GM23248 (cell line): ENCODE measurements at regions not wholly inside any gene's neighbourhood (a gene's known extent, or its start where the extent isn't known, plus 50 kb on each side); places are given as distances from the start of the nearest gene placed in this dataset.

Source experiments
- EZH2 ChIP-seq: fragments of 200-600 bp; sonication (generic); IDR thresholded peaks from 2 replicates; pipeline ENCODE4 v1.6.1; 2018; ENCODE audit warnings: antibody characterized with exemption, mild to moderate bottlenecking; ENCODE audit not compliant: insufficient read depth, poor library complexity, severe bottlenecking
- EZH2phosphoT487 ChIP-seq: fragments of 200-600 bp; sonication (generic); IDR thresholded peaks from 2 replicates; pipeline ENCODE4 v1.6.1; 2018; ENCODE audit warnings: antibody characterized with exemption, moderate library complexity, mild to moderate bottlenecking, low read depth; ENCODE audit not compliant: insufficient read depth

GRCh38 chr12:45582536-45582935 is 147.0 kb upstream of the ARID2 start:
- TF ChIP-seq EZH2 = no peak
- TF ChIP-seq EZH2phosphoT487 = no peak
